ENCODE measurements at regions not wholly inside any gene's neighbourhood (a gene's known extent, or its start where the extent isn't known, plus 50 kb on each side); places are given as distances from the start of the nearest gene placed in this dataset.

- intact Hi-C loops (cut with micrococcal nuclease; ENCODE audit: unreplicated experiment) (no loop called here), in situ Hi-C loops (cut with HindIII; ENCODE audit: extremely low pct_ligation_motif_present, low pct_unique_long_range_greater_than_20kb) (no loop called here)
- WGBS (ENCODE audit: low lambda C conversion rate) = 2% methylated on average over 4 of the region's 4 CpGs
- Histone ChIP-seq H3K9ac (ENCODE audit: insufficient read depth, low read depth, low read length) (no peak overlapping the region), H3K27ac (ENCODE audit: extremely low read length, insufficient read depth, low read length) (no peak overlapping the region), H2AFZ (ENCODE audit: low read length) (no peak overlapping the region), H4K20me1 (ENCODE audit: insufficient read depth, low read length) (no peaks in the 10 kb centered on the region), H3K27me3 (ENCODE audit: control insufficient read depth in 1 of 2, insufficient read depth in 2 of 2, low read length in 2 of 2) (no peaks in the 10 kb centered on the region), H3K4me3 (replicated peaks in 1 of 3; ENCODE audit: insufficient read depth in 1 of 3, low read depth in 2 of 3, low read length in 3 of 3) (no peak overlapping the region), H3K9me3 (ENCODE audit: low read length) (no peaks in the 10 kb centered on the region), H3K4me2 (ENCODE audit: low read depth, low read length) (no peak overlapping the region), H3K36me3 (replicated peaks in 1 of 2; ENCODE audit: control insufficient read depth in 1 of 2, insufficient read depth in 2 of 2, low read length in 2 of 2) (no peaks in the 10 kb centered on the region), H3K79me2 (ENCODE audit: insufficient read depth, low read length) (no peaks in the 10 kb centered on the region), H3K4me1 (ENCODE audit: insufficient read depth, low read length) (no peaks in the 10 kb centered on the region)
- no peak for DNase-seq (ENCODE audit: low spot score)
- ATAC-seq = no peak
- no peak for FAIRE-seq
- no peak for TF ChIP-seq JDP2 (CRISPR knock-in tag; IDR thresholded peaks at IDR 0.05; ENCODE audit: borderline replicate concordance)
- TF ChIP-seq ATAD3A (CRISPR knock-in tag; IDR thresholded peaks at IDR 0.05) = no peak
- no peak for TF ChIP-seq POGZ (CRISPR knock-in tag; IDR thresholded peaks at IDR 0.05)
- TF ChIP-seq IRX3 (CRISPR knock-in tag; IDR thresholded peaks at IDR 0.05; ENCODE audit: borderline replicate concordance, low read depth) = no peak
- TF ChIP-seq RNF2 (conservative IDR thresholded peaks at IDR 0.05; ENCODE audit: low read depth) = no peak
- TF ChIP-seq MAFF (IDR thresholded peaks at IDR 0.05; ENCODE audit: low read depth, low read length) = peak; percentile 65
- no peak for TF ChIP-seq TFDP1 (CRISPR knock-in tag; IDR thresholded peaks at IDR 0.05; ENCODE audit: borderline replicate concordance)
- TF ChIP-seq PITX1 (CRISPR knock-in tag; IDR thresholded peaks at IDR 0.05) = no peak
- TF ChIP-seq THAP8 (CRISPR knock-in tag; IDR thresholded peaks at IDR 0.05; ENCODE audit: borderline replicate concordance) = no peak
- TF ChIP-seq SOX6 (IDR thresholded peaks at IDR 0.05) = no peak
- TF ChIP-seq SOX6 (CRISPR knock-in tag; IDR thresholded peaks at IDR 0.05) = no peak
- no peak for TF ChIP-seq ELF4 (CRISPR knock-in tag; IDR thresholded peaks at IDR 0.05; ENCODE audit: borderline replicate concordance)
- peak; percentile 61 to 82 for TF ChIP-seq MAFK (conservative IDR thresholded peaks at IDR 0.05 in 1 of 2, IDR thresholded peaks at IDR 0.05 in 1 of 2; ENCODE audit: low read length in 2 of 2)
- no peak for TF ChIP-seq ZBTB14 (CRISPR knock-in tag; IDR thresholded peaks at IDR 0.05)
- TF ChIP-seq PAX8 (CRISPR knock-in tag; IDR thresholded peaks at IDR 0.05; ENCODE audit: borderline replicate concordance) = no peak
- TF ChIP-seq MEIS1 (CRISPR knock-in tag; IDR thresholded peaks at IDR 0.05; ENCODE audit: borderline replicate concordance) = no peak
- ChIA-PET CTCF (ENCODE audit: low intra/inter-chr PET ratio, low total read pairs) (no interaction called here), POLR2A (no interaction called here)
- no TSS peak for BruUV-seq (replicated peaks)
Observed at GRCh38 chr7:106392144-106392543, 107.4 kb upstream of the NAMPT start.

Measured in HepG2 (cell line).